Stomach (tissue), 4 donors: ENCODE measurements at regions not wholly inside any gene's neighbourhood (a gene's known extent, or its start where the extent isn't known, plus 50 kb on each side); places are given as distances from the start of the nearest gene placed in this dataset.

Experiments used
- CTCF ChIP-seq, 7 experiments: fragments of 450-650 bp in 4 of 7; fragments of 200-600 bp in 3 of 7; sonication (generic) in 3 of 7; IDR thresholded peaks; one replicate each; pipeline ENCODE4 v1.5.1; 2016 to 2019; ENCODE audit warnings: antibody characterized with exemption in 7 of 7, control low read depth in 2 of 7, mild to moderate bottlenecking in 1 of 7
- EP300 ChIP-seq: sonication (generic); formaldehyde crosslinking; IDR thresholded peaks from one replicate; pipeline ENCODE4 v1.6.1; 2017; ENCODE audit warnings: antibody characterized with exemption
- POLR2A ChIP-seq, 4 donors: fragments of 450-650 bp; IDR thresholded peaks; one replicate each; pipeline ENCODE4 v1.6.1; 2016; ENCODE audit warnings: antibody characterized with exemption in 4 of 4, control low read depth in 2 of 4, mild to moderate bottlenecking in 1 of 4, moderate library complexity in 1 of 4
- POLR2AphosphoS5 ChIP-seq, 3 donors: sonication (generic); formaldehyde crosslinking; IDR thresholded peaks; one replicate each; pipeline ENCODE4 v1.6.1; 2016; ENCODE audit warnings: antibody characterized with exemption in 3 of 3

GRCh38 chr11:93075782-93076181 is 106.3 kb downstream of the MTNR1B start:
- no peak for TF ChIP-seq CTCF (IDR thresholded peaks at IDR 0.05)
- TF ChIP-seq POLR2A (IDR thresholded peaks at IDR 0.05), result no peak
- no peak for TF ChIP-seq POLR2AphosphoS5 (IDR thresholded peaks at IDR 0.05)
- no peak for TF ChIP-seq EP300
